NB4 (cell line): ENCODE measurements at regions not wholly inside any gene's neighbourhood (a gene's known extent, or its start where the extent isn't known, plus 50 kb on each side); places are given as distances from the start of the nearest gene placed in this dataset.

Source experiments
- CTCF ChIP-seq: IDR thresholded peaks from one replicate; pipeline ENCODE4 v1.5.1; 2012; ENCODE audit warnings: low read depth, low read length
- MYC ChIP-seq: IDR thresholded peaks from 2 replicates; pipeline ENCODE4 v1.6.1; 2011; ENCODE audit warnings: low read depth, low read length
- POLR2A ChIP-seq: IDR thresholded peaks from 2 replicates; pipeline ENCODE4 v1.6.1; 2011; ENCODE audit warnings: mild to moderate bottlenecking; ENCODE audit not compliant: insufficient read length; ENCODE audit errors: extremely low read depth

GRCh38 chr5:96015709-96016108, 54.1 kb upstream of the ELL2 start:
- TF ChIP-seq CTCF = no peak
- TF ChIP-seq POLR2A = no peak
- TF ChIP-seq MYC = no peak
